Activated CD4-positive, alpha-beta T cell treated with anti-CD3 and anti-CD28 coated beads, Interleukin-2, amount 10 ng/mL, durations not matched to agents 7 days and 5 days (primary cell): ENCODE measurements at regions not wholly inside any gene's neighbourhood (a gene's known extent, or its start where the extent isn't known, plus 50 kb on each side); places are given as distances from the start of the nearest gene placed in this dataset.
"Not testable (repeated sequence)": the region's sequence is repeated elsewhere in the genome, so short reads cannot be mapped to it uniquely, and the experiment has no call there.

Experiments
- CTCF ChIA-PET: fragments of 350-600 bp; sonication (Branson Sonifier 250); formaldehyde crosslinking; loops from one replicate; lab custom pipeline; 2021; ENCODE audit warnings: antibody characterized with exemption; lab: Charles Lee
- POLR2A ChIA-PET: fragments of 350-600 bp; sonication (Branson Sonifier 250); formaldehyde crosslinking; loops from one replicate; lab custom pipeline; 2021; ENCODE audit warnings: antibody characterized with exemption; lab: Charles Lee
- DNase-seq: peaks from one replicate; pipeline ENCODE4 v3.0.0-alpha.2; 2020
- H3K27ac Mint-ChIP-seq: one replicate; pipeline ENCODE4 v1.8.0; 2021; ENCODE audit warnings: mild to moderate bottlenecking, moderate library complexity, mixed read lengths
- H3K27me3 Mint-ChIP-seq: one replicate; pipeline ENCODE4 v1.8.0; 2021; ENCODE audit warnings: mixed read lengths
- H3K36me3 Mint-ChIP-seq: one replicate; pipeline ENCODE4 v1.8.0; 2021; ENCODE audit warnings: low read depth, mixed read lengths
- H3K4me1 Mint-ChIP-seq: one replicate; pipeline ENCODE4 v1.8.0; 2021; ENCODE audit warnings: mixed read lengths
- H3K4me3 Mint-ChIP-seq: one replicate; pipeline ENCODE4 v1.8.0; 2021; ENCODE audit warnings: mild to moderate bottlenecking, moderate library complexity, mixed read lengths
- H3K9me3 Mint-ChIP-seq: one replicate; pipeline ENCODE4 v1.8.0; 2021; ENCODE audit warnings: mixed read lengths

GRCh38 chr6:14477559-14477958 lies 360.0 kb downstream of the CD83 start:
- H3K9me3 Mint-ChIP-seq = peaks cover 10% of the 10 kb centered on the region
- POLR2A ChIA-PET = no interaction called here
- no peak overlapping the region for H3K27ac Mint-ChIP-seq
- no peak overlapping the region for H3K4me3 Mint-ChIP-seq
- H3K4me1 Mint-ChIP-seq = no peaks in the 10 kb centered on the region
- no peaks in the 10 kb centered on the region for H3K36me3 Mint-ChIP-seq
- no peak for DNase-seq
- CTCF ChIA-PET = interaction anchor here (0.5 to 2.3 kb wide), 4 partner anchors 15 to 208 kb away, joined by 3 to 5 read pairs (median 4); no protein-coding TSS in a partner anchor
- no peaks in the 10 kb centered on the region for H3K27me3 Mint-ChIP-seq

- Mint-ChIP-seq H3K9me3 (peaks cover 11% of the 10 kb centered on the region), H3K27me3 (no peaks in the 10 kb centered on the region), H3K4me3 (no peak overlapping the region), H3K36me3 (no peaks in the 10 kb centered on the region), H3K27ac (no peak overlapping the region), H3K4me1 (no peaks in the 10 kb centered on the region)
- ChIA-PET CTCF (interaction anchor here (0.8 to 2.3 kb wide), 3 partner anchors 9 to 88 kb away, joined by 4 to 5 read pairs (median 5); no protein-coding TSS in a partner anchor), POLR2A (interaction anchor here (0.6 kb wide), 1 partner anchor 14 kb away, joined by 3 read pairs; no protein-coding TSS in a partner anchor)
- DNase-seq = no peak
Observed at GRCh38 chr6:14478381-14479225, 361.0 kb downstream of the CD83 start.

GRCh38 chr6:14481946-14482345 lies 364.4 kb downstream of the CD83 start:
- H3K27me3 Mint-ChIP-seq, H3K4me3 Mint-ChIP-seq, H3K27ac Mint-ChIP-seq, POLR2A ChIA-PET, H3K36me3 Mint-ChIP-seq, H3K4me1 Mint-ChIP-seq, CTCF ChIA-PET, DNase-seq: not testable (repeated sequence)
- H3K9me3 Mint-ChIP-seq = peaks cover 11% of the 10 kb centered on the region

- Mint-ChIP-seq H3K9me3 (peaks cover 10% of the 10 kb centered on the region), H3K4me3 (no peak overlapping the region), H3K36me3 (peaks cover 2% of the 10 kb centered on the region), H3K4me1 (no peaks in the 10 kb centered on the region), H3K27me3 (no peaks in the 10 kb centered on the region), H3K27ac (no peak overlapping the region)
- ChIA-PET CTCF (interaction anchor here (0.5 to 1.4 kb wide), 5 partner anchors 8 to 472 kb away, joined by 3 to 7 read pairs (median 5); no protein-coding TSS in a partner anchor), POLR2A (no interaction called here)
- no peak for DNase-seq
Observed at GRCh38 chr6:14487625-14488024, 370.1 kb downstream of the CD83 start.

- no peaks in the 10 kb centered on the region for H3K27me3 Mint-ChIP-seq
- H3K9me3 Mint-ChIP-seq = peaks cover 9% of the 10 kb centered on the region
- H3K36me3 Mint-ChIP-seq = peaks cover 2% of the 10 kb centered on the region
- CTCF ChIA-PET = interaction anchor here (0.6 to 1.4 kb wide), 4 partner anchors 8 to 32 kb away, joined by 3 to 7 read pairs (median 6); no protein-coding TSS in a partner anchor
- no peak overlapping the region for H3K27ac Mint-ChIP-seq
- DNase-seq = no peak
- POLR2A ChIA-PET = no interaction called here
- no peak overlapping the region for H3K4me3 Mint-ChIP-seq
- no peaks in the 10 kb centered on the region for H3K4me1 Mint-ChIP-seq
Observed at GRCh38 chr6:14488180-14488579, 370.6 kb downstream of the CD83 start.

GRCh38 chr6:14489445-14489844 lies 371.9 kb downstream of the CD83 start:
- peaks cover 9% of the 10 kb centered on the region for H3K9me3 Mint-ChIP-seq
- H3K4me3 Mint-ChIP-seq = no peak overlapping the region
- H3K27me3 Mint-ChIP-seq = no peaks in the 10 kb centered on the region
- no peak overlapping the region for H3K27ac Mint-ChIP-seq
- ChIA-PET POLR2A (no interaction called here), CTCF (no interaction called here)
- H3K4me1 Mint-ChIP-seq = no peaks in the 10 kb centered on the region
- no peak for DNase-seq
- H3K36me3 Mint-ChIP-seq = peaks cover 2% of the 10 kb centered on the region

- Mint-ChIP-seq H3K4me3 (no peak overlapping the region), H3K27ac (no peak overlapping the region), H3K9me3 (peaks cover 15% of the 10 kb centered on the region), H3K4me1 (no peaks in the 10 kb centered on the region), H3K36me3 (peaks cover 2% of the 10 kb centered on the region), H3K27me3 (peaks cover 4% of the 10 kb centered on the region)
- CTCF ChIA-PET = interaction anchor here (1.5 kb wide), 1 partner anchor 11 kb away, joined by 7 read pairs; no protein-coding TSS in a partner anchor
- no peak for DNase-seq
- POLR2A ChIA-PET = no interaction called here
Observed at GRCh38 chr6:14498748-14499147, 381.2 kb downstream of the CD83 start.

- ChIA-PET CTCF (interaction anchor here (1.5 kb wide), 1 partner anchor 11 kb away, joined by 7 read pairs; no protein-coding TSS in a partner anchor), POLR2A (no interaction called here)
Observed at GRCh38 chr6:14499309-14499708, 381.7 kb downstream of the CD83 start.

GRCh38 chr6:14499841-14500240 lies 382.3 kb downstream of the CD83 start:
- ChIA-PET POLR2A (no interaction called here), CTCF (interaction anchor here (0.8 to 1.5 kb wide), 2 partner anchors 12 to 28 kb away, joined by 3 to 7 read pairs; no protein-coding TSS in a partner anchor)
- Mint-ChIP-seq H3K9me3 (peaks cover 15% of the 10 kb centered on the region), H3K27me3 (peaks cover 4% of the 10 kb centered on the region), H3K27ac (no peak overlapping the region), H3K36me3 (peaks cover 2% of the 10 kb centered on the region), H3K4me3 (no peak overlapping the region), H3K4me1 (no peaks in the 10 kb centered on the region)
- no peak for DNase-seq

More at GRCh38 chr6:14499309-14499708, 381.7 kb downstream of the CD83 start:
- Mint-ChIP-seq H3K27ac (no peak overlapping the region), H3K4me1 (no peaks in the 10 kb centered on the region), H3K27me3 (peaks cover 4% of the 10 kb centered on the region), H3K4me3 (no peak overlapping the region), H3K9me3 (peaks cover 15% of the 10 kb centered on the region), H3K36me3 (peaks cover 2% of the 10 kb centered on the region)
- DNase-seq = no peak

- Mint-ChIP-seq H3K4me1 (no peaks in the 10 kb centered on the region), H3K27ac (no peak overlapping the region), H3K4me3 (no peak overlapping the region), H3K27me3 (peaks cover 4% of the 10 kb centered on the region), H3K9me3 (peaks cover 15% of the 10 kb centered on the region), H3K36me3 (peaks cover 2% of the 10 kb centered on the region)
- POLR2A ChIA-PET = no interaction called here
- CTCF ChIA-PET = no interaction called here
- no peak for DNase-seq
Observed at GRCh38 chr6:14500809-14501208, 383.2 kb downstream of the CD83 start.

GRCh38 chr6:14501240-14501639 lies 383.7 kb downstream of the CD83 start:
- Mint-ChIP-seq H3K27ac (no peak overlapping the region), H3K36me3 (peaks cover 2% of the 10 kb centered on the region), H3K27me3 (peaks cover 1% of the 10 kb centered on the region), H3K4me1 (peaks cover 2% of the 10 kb centered on the region), H3K4me3 (no peak overlapping the region), H3K9me3 (peaks cover 12% of the 10 kb centered on the region)
- POLR2A ChIA-PET = no interaction called here
- CTCF ChIA-PET = no interaction called here
- DNase-seq = no peak

- H3K36me3 Mint-ChIP-seq = no peaks in the 10 kb centered on the region
- DNase-seq = no peak
- no peak overlapping the region for H3K27ac Mint-ChIP-seq
- peaks cover 7% of the 10 kb centered on the region for H3K4me1 Mint-ChIP-seq
- H3K27me3 Mint-ChIP-seq = no peaks in the 10 kb centered on the region
- ChIA-PET CTCF (no interaction called here), POLR2A (no interaction called here)
- no peak overlapping the region for H3K4me3 Mint-ChIP-seq
- H3K9me3 Mint-ChIP-seq = peaks cover 6% of the 10 kb centered on the region
Observed at GRCh38 chr6:14501914-14502313, 384.3 kb downstream of the CD83 start.

GRCh38 chr6:14502551-14502950 lies 385.0 kb downstream of the CD83 start:
- Mint-ChIP-seq H3K4me1 (peaks cover 13% of the 10 kb centered on the region), H3K4me3 (no peak overlapping the region), H3K27ac (no peak overlapping the region), H3K36me3 (no peaks in the 10 kb centered on the region), H3K9me3 (peaks cover 3% of the 10 kb centered on the region), H3K27me3 (no peaks in the 10 kb centered on the region)
- ChIA-PET POLR2A (no interaction called here), CTCF (no interaction called here)
- no peak for DNase-seq
